ENCODE measurements at regions not wholly inside any gene's neighbourhood (a gene's known extent, or its start where the extent isn't known, plus 50 kb on each side); places are given as distances from the start of the nearest gene placed in this dataset.

DNA sequence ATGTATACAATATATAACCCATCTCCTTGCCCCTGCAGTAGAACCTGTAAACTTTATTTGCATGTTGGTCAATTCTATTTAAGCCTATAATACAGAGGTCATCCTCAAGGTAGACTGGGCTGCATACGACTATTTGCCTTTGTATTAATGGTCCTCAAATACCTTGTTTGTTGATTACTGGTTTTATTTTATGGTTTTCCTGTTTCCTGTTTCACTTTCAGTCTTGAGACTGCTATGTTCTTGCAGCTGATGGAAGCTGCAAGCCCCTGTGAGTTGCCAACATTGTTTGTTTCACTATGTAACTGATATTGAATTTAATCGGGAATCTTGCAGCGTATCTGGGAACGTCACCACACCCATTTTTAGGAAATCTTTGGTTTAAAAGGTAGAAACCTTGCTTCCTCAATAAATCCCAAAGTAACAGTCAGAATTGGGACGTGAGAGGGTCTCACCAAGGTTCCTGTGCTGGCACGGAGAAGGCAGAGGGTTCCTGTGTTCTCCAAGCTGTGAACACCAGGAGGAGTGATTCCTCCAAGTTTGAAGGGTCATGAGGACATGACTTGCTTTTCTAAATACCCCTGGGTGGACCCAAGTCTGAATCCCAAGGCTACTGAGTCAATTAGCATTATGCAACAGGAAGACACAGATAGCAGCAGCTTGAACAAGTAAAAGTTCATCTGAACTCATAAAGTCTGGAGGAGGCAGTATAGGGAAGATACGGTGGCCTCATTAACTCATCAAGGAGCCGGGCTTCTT is 110.6 kb upstream of the PNPLA4 start:
- TF ChIP-seq CTCF (IDR thresholded peaks at IDR 0.05) = no peak
- no peaks in the 10 kb centered on the region for H3K4me1 ChIP-seq
- no peak for DNase-seq
- intact Hi-C loops (cut with DNase I; ENCODE audit: low total_unique reads) = no loop called here
- H3K36me3 ChIP-seq = no peaks in the 10 kb centered on the region
- H3K4me3 ChIP-seq = no peak overlapping the region
- no peak overlapping the region for H3K27ac ChIP-seq
- no peaks in the 10 kb centered on the region for H3K27me3 ChIP-seq
- H3K9me3 ChIP-seq = no peaks in the 10 kb centered on the region

- intact Hi-C loops (cut with DNase I; ENCODE audit: low total_unique reads) = no loop called here
- no peak for TF ChIP-seq CTCF (IDR thresholded peaks at IDR 0.05)
- Histone ChIP-seq H3K36me3 (no peaks in the 10 kb centered on the region), H3K9me3 (no peaks in the 10 kb centered on the region), H3K4me3 (no peak overlapping the region), H3K27me3 (no peaks in the 10 kb centered on the region), H3K27ac (no peak overlapping the region), H3K4me1 (no peaks in the 10 kb centered on the region)
- DNase-seq = no peak
These were observed 109.7 kb upstream of the PNPLA4 start for GRCh38 chrX:8036914-8037313.

- H3K27me3 ChIP-seq = no peaks in the 10 kb centered on the region
- H3K36me3 ChIP-seq = no peaks in the 10 kb centered on the region
- intact Hi-C loops (cut with DNase I; ENCODE audit: low total_unique reads) = no loop called here
- no peaks in the 10 kb centered on the region for H3K9me3 ChIP-seq
- H3K4me3 ChIP-seq = no peak overlapping the region
- no peak overlapping the region for H3K27ac ChIP-seq
- no peaks in the 10 kb centered on the region for H3K4me1 ChIP-seq
- no peak for DNase-seq
- TF ChIP-seq CTCF (IDR thresholded peaks at IDR 0.05) = no peak
These were observed 106.8 kb upstream of the PNPLA4 start for GRCh38 chrX:8034058-8034457.

DNA sequence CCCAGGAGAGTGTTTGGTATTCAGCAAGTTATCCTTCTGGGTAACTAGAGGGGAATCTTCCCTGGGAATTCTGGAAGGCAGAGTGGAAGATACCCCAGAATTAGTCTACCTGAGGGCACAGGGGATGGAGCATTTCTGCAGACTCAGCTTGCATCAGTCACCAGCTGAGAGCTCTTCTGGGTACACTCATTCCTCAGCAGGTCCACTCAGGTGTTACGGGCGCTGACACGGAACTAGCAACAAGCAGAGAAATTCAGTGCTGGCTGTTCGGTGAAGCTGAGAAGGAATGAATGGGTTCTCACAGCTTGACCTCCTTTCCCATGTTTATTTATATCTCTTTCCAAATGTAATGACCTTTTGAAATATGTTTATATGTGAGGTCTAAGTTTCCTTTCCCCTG is 106.0 kb upstream of the PNPLA4 start:
- H3K27me3 ChIP-seq = no peaks in the 10 kb centered on the region
- no peak overlapping the region for H3K27ac ChIP-seq
- H3K4me3 ChIP-seq = no peak overlapping the region
- H3K4me1 ChIP-seq = no peaks in the 10 kb centered on the region
- intact Hi-C loops (cut with DNase I; ENCODE audit: low total_unique reads) = no loop called here
- DNase-seq = no peak
- TF ChIP-seq CTCF (IDR thresholded peaks at IDR 0.05) = no peak
- no peaks in the 10 kb centered on the region for H3K9me3 ChIP-seq
- H3K36me3 ChIP-seq = no peaks in the 10 kb centered on the region

- no peaks in the 10 kb centered on the region for H3K4me1 ChIP-seq
- H3K27me3 ChIP-seq = no peaks in the 10 kb centered on the region
- no peaks in the 10 kb centered on the region for H3K36me3 ChIP-seq
- no peak overlapping the region for H3K4me3 ChIP-seq
- intact Hi-C loops (cut with DNase I; ENCODE audit: low total_unique reads) = no loop called here
- H3K9me3 ChIP-seq = no peaks in the 10 kb centered on the region
- TF ChIP-seq CTCF (IDR thresholded peaks at IDR 0.05) = no peak
- H3K27ac ChIP-seq = no peak overlapping the region
- DNase-seq = no peak
These were observed 103.1 kb upstream of the PNPLA4 start for GRCh38 chrX:8030361-8030760.

DNA sequence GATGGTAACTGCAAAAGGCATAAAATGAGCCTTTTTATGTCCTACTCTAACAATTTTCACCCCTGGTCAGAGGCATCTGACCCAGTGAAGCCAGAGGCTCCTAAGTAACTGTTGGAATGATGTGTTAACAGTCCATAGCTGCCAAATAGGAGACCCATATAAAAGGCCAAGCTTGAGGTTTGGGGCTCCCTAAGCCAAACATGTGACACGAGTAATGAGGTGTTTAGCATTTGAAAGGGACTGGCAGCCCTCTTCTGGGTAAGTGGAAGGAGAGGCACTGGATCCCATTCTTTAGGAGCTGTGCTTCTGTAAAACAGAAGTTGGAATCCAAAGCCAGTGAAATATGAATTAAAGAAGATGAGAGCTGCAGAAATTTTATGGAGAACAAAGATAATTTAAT is 100.6 kb upstream of the PNPLA4 start:
- H3K36me3 ChIP-seq = no peaks in the 10 kb centered on the region
- no peak for DNase-seq

More for the DNA sequence above, 100.6 kb upstream of the PNPLA4 start:
- H3K27ac ChIP-seq = no peak overlapping the region
- TF ChIP-seq CTCF (IDR thresholded peaks at IDR 0.05) = no peak
- intact Hi-C loops (cut with DNase I; ENCODE audit: low total_unique reads) = no loop called here
- no peaks in the 10 kb centered on the region for H3K9me3 ChIP-seq
- H3K4me1 ChIP-seq = no peaks in the 10 kb centered on the region
- H3K4me3 ChIP-seq = no peak overlapping the region
- no peaks in the 10 kb centered on the region for H3K27me3 ChIP-seq
